ENCODE measurements at regions not wholly inside any gene's neighbourhood (a gene's known extent, or its start where the extent isn't known, plus 50 kb on each side); places are given as distances from the start of the nearest gene placed in this dataset.
A peak's percentile ranks its signal among the peaks of the same experiment; 100 is the strongest.

DNA sequence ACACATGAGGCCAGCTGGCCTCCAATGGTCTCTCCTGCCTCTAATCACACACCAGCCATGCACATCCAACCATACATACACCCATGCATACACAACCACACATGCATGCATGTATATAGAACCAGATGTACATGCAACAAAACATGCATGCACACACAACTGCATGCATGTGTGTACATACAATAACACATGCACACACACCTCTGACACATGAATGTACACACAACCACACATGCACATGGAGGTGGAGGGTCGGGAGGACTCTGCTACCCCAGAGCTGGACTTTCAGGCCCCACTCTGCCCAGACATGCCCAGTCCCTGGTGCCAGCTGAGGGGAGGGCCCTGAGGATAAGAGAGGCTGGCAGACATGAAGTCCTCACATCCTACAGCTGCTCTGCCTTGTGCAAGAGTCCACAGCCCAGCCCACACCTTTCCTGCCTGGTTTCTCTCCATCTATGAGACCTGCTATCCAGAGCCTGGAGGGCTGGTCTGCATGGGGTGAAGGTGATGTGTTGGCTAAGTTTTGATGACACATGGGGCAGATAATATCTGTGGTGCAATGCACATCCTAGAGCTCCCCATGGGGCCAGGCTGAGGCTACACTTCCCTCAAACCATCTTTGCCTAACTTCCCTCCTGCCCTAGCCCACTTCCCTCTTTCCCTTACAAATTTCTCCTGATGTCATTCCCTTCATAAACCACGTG is 50.9 kb upstream of the SDK2 start:
- Histone ChIP-seq H3K4me1 (ENCODE audit: insufficient read depth, low read length) (peaks cover 28% of the 10 kb centered on the region), H3K79me2 (ENCODE audit: insufficient read depth, low read length) (no peaks in the 10 kb centered on the region), H3K36me3 (replicated peaks in 1 of 2; ENCODE audit: control insufficient read depth in 1 of 2, insufficient read depth in 2 of 2, low read length in 2 of 2) (no peaks in the 10 kb centered on the region), H2AFZ (ENCODE audit: low read length) (no peak overlapping the region), H4K20me1 (ENCODE audit: insufficient read depth, low read length) (no peaks in the 10 kb centered on the region), H3K9ac (ENCODE audit: insufficient read depth, low read depth, low read length) (no peak overlapping the region), H3K4me2 (ENCODE audit: low read depth, low read length) (no peak overlapping the region), H3K4me3 (replicated peaks in 1 of 3; ENCODE audit: insufficient read depth in 1 of 3, low read depth in 2 of 3, low read length in 3 of 3) (no peak overlapping the region), H3K9me3 (ENCODE audit: low read length) (no peaks in the 10 kb centered on the region), H3K27me3 (ENCODE audit: control insufficient read depth in 1 of 2, insufficient read depth in 2 of 2, low read length in 2 of 2) (peaks cover 0 to 5% of the 10 kb centered on the region in 2 experiments; a peak in 1 of 5 replicates), H3K27ac (ENCODE audit: extremely low read length, insufficient read depth, low read length) (no peak overlapping the region)
- in situ Hi-C loops (cut with HindIII; ENCODE audit: extremely low pct_ligation_motif_present, low pct_unique_long_range_greater_than_20kb) (no loop called here), intact Hi-C loops (cut with micrococcal nuclease; ENCODE audit: unreplicated experiment) (no loop called here)
- ATAC-seq, result no peak
- DNase-seq (ENCODE audit: low spot score), result no peak
- BruUV-seq (replicated peaks), result no TSS peak
- CTCF ChIA-PET (ENCODE audit: low intra/inter-chr PET ratio, low total read pairs), result no interaction called here
- no peak for FAIRE-seq
- POLR2A ChIA-PET, result no interaction called here
- TF ChIP-seq ZNF276 (CRISPR knock-in tag; IDR thresholded peaks at IDR 0.05; ENCODE audit: low read depth) (no peak), PHF5A (CRISPR knock-in tag; IDR thresholded peaks at IDR 0.05; ENCODE audit: low read depth, unreplicated experiment) (no peak), ZFP82 (CRISPR knock-in tag; IDR thresholded peaks at IDR 0.05; ENCODE audit: borderline replicate concordance) (no peak), MNT (IDR thresholded peaks at IDR 0.05) (peak; percentile 88)
- WGBS (ENCODE audit: low lambda C conversion rate), result 18% methylated on average over 2 of the region's 2 CpGs

All from HepG2 (cell line).